ENCODE measurements at regions not wholly inside any gene's neighbourhood (a gene's known extent, or its start where the extent isn't known, plus 50 kb on each side); places are given as distances from the start of the nearest gene placed in this dataset.
A peak's percentile ranks its signal among the peaks of the same experiment; 100 is the strongest.

- Mint-ChIP-seq H3K27ac (peak overlapping the region; percentile 96), H3K36me3 (ENCODE audit: low read depth) (0 out of 3 replicates have a peak, but pooled peaks cover 3% of the 10 kb centered on the region), H3K9me3 (no peaks in the 10 kb centered on the region), H3K4me3 (no peak overlapping the region), H3K27me3 (ENCODE audit: insufficient read depth, low read depth, poor library complexity) (peaks cover 5% of the 10 kb centered on the region), H3K4me1 (peaks cover 42% of the 10 kb centered on the region)
- H3K27me3 ChIP-seq (ENCODE audit: insufficient read depth) = no peaks in the 10 kb centered on the region
- H3K4me2 ChIP-seq = peak overlapping the region; percentile 11
- H3K27ac ChIP-seq (ENCODE audit: low read depth) = peak overlapping the region; percentile 75
- H3F3A ChIP-seq (replicated peaks; ENCODE audit: low read depth) = no peaks in the 10 kb centered on the region
- H3K79me2 ChIP-seq (replicated peaks; ENCODE audit: insufficient read depth) = no peaks in the 10 kb centered on the region
- H3K9me2 ChIP-seq (ENCODE audit: insufficient read depth) = no peaks in the 10 kb centered on the region; the same call in 1 of the 2 replicates
- peaks cover 31% of the 10 kb centered on the region for H3K4me1 ChIP-seq (ENCODE audit: insufficient read depth)
- no peaks in the 10 kb centered on the region for H3K36me3 ChIP-seq (ENCODE audit: insufficient read depth)
- H4K20me1 ChIP-seq (replicated peaks; ENCODE audit: insufficient read depth) = no peaks in the 10 kb centered on the region
- no peak overlapping the region for H2AFZ ChIP-seq
- peak; percentile 88 for DNase-seq (ENCODE audit: low spot score)
- H3K4me3 ChIP-seq = no peak overlapping the region
- no peak for TF ChIP-seq JUNB (IDR thresholded peaks at IDR 0.05; ENCODE audit: unreplicated experiment)
- peak; percentile 91 for ATAC-seq
Observed at GRCh38 chr6:90369024-90369519, 72.4 kb upstream of the BACH2 start.

- peaks cover 46% of the 10 kb centered on the region for H3K4me1 Mint-ChIP-seq
- no peak overlapping the region for H3K4me3 ChIP-seq
- H3K4me3 Mint-ChIP-seq = no peak overlapping the region
- H3K9me3 Mint-ChIP-seq = no peaks in the 10 kb centered on the region
- peaks cover 35% of the 10 kb centered on the region for H3K4me1 ChIP-seq (ENCODE audit: insufficient read depth)
- H3K27ac ChIP-seq (ENCODE audit: low read depth) = peak overlapping the region; percentile 10; the same call in 1 of the 2 replicates
- no peak overlapping the region for H2AFZ ChIP-seq
- no peak for TF ChIP-seq EZH2phosphoT487 (IDR thresholded peaks at IDR 0.05; ENCODE audit: unreplicated experiment)
- no peak for TF ChIP-seq EZH2 (IDR thresholded peaks at IDR 0.05; ENCODE audit: low read depth, unreplicated experiment)
- no peak for TF ChIP-seq STAT1 (IDR thresholded peaks at IDR 0.05; ENCODE audit: unreplicated experiment)
- TF ChIP-seq ZNF331 (CRISPR knock-in tag; IDR thresholded peaks at IDR 0.05; ENCODE audit: low read depth) = no peak
- TF ChIP-seq ETS1 (IDR thresholded peaks at IDR 0.05) = no peak
- TF ChIP-seq JUNB (IDR thresholded peaks at IDR 0.05; ENCODE audit: unreplicated experiment) = no peak
- no peak for TF ChIP-seq POLR2AphosphoS5 (IDR thresholded peaks at IDR 0.05; ENCODE audit: low read depth)
- peak overlapping the region; percentile 96 for H3K27ac Mint-ChIP-seq
- no peaks in the 10 kb centered on the region for H3F3A ChIP-seq (replicated peaks; ENCODE audit: low read depth)
- H3K27me3 ChIP-seq (ENCODE audit: insufficient read depth) = no peaks in the 10 kb centered on the region
- 0 out of 3 replicates have a peak, but pooled peaks cover 3% of the 10 kb centered on the region for H3K36me3 Mint-ChIP-seq (ENCODE audit: low read depth)
- no peak for DNase-seq (ENCODE audit: low spot score)
- no peaks in the 10 kb centered on the region; the same call in 1 of the 2 replicates for H3K9me2 ChIP-seq (ENCODE audit: insufficient read depth)
- no peaks in the 10 kb centered on the region for H3K79me2 ChIP-seq (replicated peaks; ENCODE audit: insufficient read depth)
- no peaks in the 10 kb centered on the region for H4K20me1 ChIP-seq (replicated peaks; ENCODE audit: insufficient read depth)
- no peaks in the 10 kb centered on the region for H3K36me3 ChIP-seq (ENCODE audit: insufficient read depth)
- no peak overlapping the region; the same call in 1 of the 2 replicates for H3K4me2 ChIP-seq
- H3K27me3 Mint-ChIP-seq (ENCODE audit: insufficient read depth, low read depth, poor library complexity) = peaks cover 7% of the 10 kb centered on the region
- ATAC-seq = no peak
Observed at GRCh38 chr6:90368601-90369000, 72.0 kb upstream of the BACH2 start.

- Histone ChIP-seq H3K9me2 (ENCODE audit: insufficient read depth) (no peaks in the 10 kb centered on the region; the same call in 1 of the 2 replicates), H3K27ac (ENCODE audit: low read depth) (no peak overlapping the region), H4K20me1 (replicated peaks; ENCODE audit: insufficient read depth) (no peaks in the 10 kb centered on the region), H3F3A (replicated peaks; ENCODE audit: low read depth) (no peaks in the 10 kb centered on the region), H3K4me3 (no peak overlapping the region), H3K4me2 (no peak overlapping the region), H3K79me2 (replicated peaks; ENCODE audit: insufficient read depth) (no peaks in the 10 kb centered on the region), H3K4me1 (ENCODE audit: insufficient read depth) (peaks cover 32% of the 10 kb centered on the region), H3K27me3 (ENCODE audit: insufficient read depth) (no peaks in the 10 kb centered on the region), H2AFZ (no peak overlapping the region), H3K36me3 (ENCODE audit: insufficient read depth) (no peaks in the 10 kb centered on the region)
- H3K4me1 Mint-ChIP-seq = peaks cover 47% of the 10 kb centered on the region
- peaks cover 7% of the 10 kb centered on the region for H3K27me3 Mint-ChIP-seq (ENCODE audit: insufficient read depth, low read depth, poor library complexity)
- H3K27ac Mint-ChIP-seq = 0 out of 2 replicates have a peak overlapping the region, but pooled peaks have one; percentile 7
- H3K4me3 Mint-ChIP-seq = no peak overlapping the region
- ATAC-seq = no peak
- DNase-seq (ENCODE audit: low spot score) = no peak
- H3K9me3 Mint-ChIP-seq = no peaks in the 10 kb centered on the region
- H3K36me3 Mint-ChIP-seq (ENCODE audit: low read depth) = 0 out of 3 replicates have a peak, but pooled peaks cover 3% of the 10 kb centered on the region
- TF ChIP-seq ZNF462 (CRISPR knock-in tag; IDR thresholded peaks at IDR 0.05) = no peak
Observed at GRCh38 chr6:90368001-90368400, 71.4 kb upstream of the BACH2 start.
